H9 (cell line): ENCODE measurements at regions not wholly inside any gene's neighbourhood (a gene's known extent, or its start where the extent isn't known, plus 50 kb on each side); places are given as distances from the start of the nearest gene placed in this dataset.

Source experiments
- DNase-seq: peaks from one replicate; pipeline ENCODE4 v3.0.0-alpha.2; 2017
- H2AFZ ChIP-seq: one replicate; pipeline ENCODE4 v1.6.1; 2013; ENCODE audit warnings: mild to moderate bottlenecking, low read length, control low read depth, moderate library complexity
- H2AK5ac ChIP-seq: 2 replicates; pipeline ENCODE4 v1.6.1; 2013; ENCODE audit warnings: low read length, control low read depth, mixed read lengths; ENCODE audit not compliant: insufficient read length
- H2BK120ac ChIP-seq: one replicate; pipeline ENCODE4 v1.6.1; 2013; ENCODE audit warnings: low read depth, mild to moderate bottlenecking, low read length, control low read depth, inconsistent platforms; ENCODE audit not compliant: poor library complexity, severe bottlenecking
- H2BK12ac ChIP-seq: 2 replicates; pipeline ENCODE4 v1.6.1; 2013; ENCODE audit warnings: low read length, control low read depth, mixed read lengths, low read depth; ENCODE audit not compliant: insufficient read length
- H2BK15ac ChIP-seq: 2 replicates; pipeline ENCODE4 v1.6.1; 2013; ENCODE audit warnings: low read depth, low read length, control low read depth
- H2BK20ac ChIP-seq: one replicate; pipeline ENCODE4 v1.6.1; 2013; ENCODE audit warnings: low read depth, mild to moderate bottlenecking, low read length, control low read depth, inconsistent platforms; ENCODE audit not compliant: poor library complexity, severe bottlenecking
- H2BK5ac ChIP-seq: 2 replicates; pipeline ENCODE4 v1.6.1; 2013; ENCODE audit warnings: low read length, control low read depth, mixed read lengths; ENCODE audit not compliant: insufficient read length
- H3K14ac ChIP-seq: 2 replicates; pipeline ENCODE4 v1.6.1; 2013; ENCODE audit warnings: low read length, control low read depth; ENCODE audit not compliant: insufficient read depth
- H3K18ac ChIP-seq: 2 replicates; pipeline ENCODE4 v1.6.1; 2013; ENCODE audit warnings: low read depth, mild to moderate bottlenecking, mixed read lengths, low read length, control low read depth; ENCODE audit not compliant: insufficient read length
- H3K23ac ChIP-seq: 2 replicates; pipeline ENCODE4 v1.6.1; 2013; ENCODE audit warnings: low read length, control low read depth, mixed read lengths, low read depth; ENCODE audit not compliant: insufficient read length
- H3K23me2 ChIP-seq: 2 replicates; pipeline ENCODE4 v1.6.1; 2013; ENCODE audit warnings: low read depth, mild to moderate bottlenecking, mixed read lengths, low read length, control low read depth; ENCODE audit not compliant: insufficient read length, poor library complexity, severe bottlenecking
- H3K27ac ChIP-seq: 2 replicates; pipeline ENCODE4 v1.5.1; 2013; ENCODE audit warnings: low read length, control low read depth, mixed read lengths, low read depth; ENCODE audit not compliant: insufficient read length
- H3K27me3 ChIP-seq: 2 replicates; pipeline ENCODE4 v1.6.1; 2013; ENCODE audit warnings: low read length, control low read depth, inconsistent platforms; ENCODE audit not compliant: insufficient read depth
- H3K4ac ChIP-seq: 2 replicates; pipeline ENCODE4 v1.6.1; 2013; ENCODE audit warnings: low read depth, mild to moderate bottlenecking, control low read depth, inconsistent platforms, low read length, moderate library complexity
- H3K4me1 ChIP-seq: 2 replicates; pipeline ENCODE4 v1.6.1; 2013; ENCODE audit warnings: low read length, control low read depth, inconsistent platforms; ENCODE audit not compliant: insufficient read depth
- H3K4me2 ChIP-seq: 2 replicates; pipeline ENCODE4 v1.6.1; 2013; ENCODE audit warnings: low read length, control low read depth, mixed read lengths; ENCODE audit not compliant: insufficient read length, insufficient read depth
- H3K56ac ChIP-seq: 2 replicates; pipeline ENCODE4 v1.6.1; 2013; ENCODE audit warnings: low read depth, mild to moderate bottlenecking, mixed read lengths, low read length, control low read depth; ENCODE audit not compliant: insufficient read length
- H3K79me1 ChIP-seq: 2 replicates; pipeline ENCODE4 v1.6.1; 2013; ENCODE audit warnings: low read depth, mild to moderate bottlenecking, moderate library complexity, low read length, control low read depth, inconsistent platforms; ENCODE audit not compliant: insufficient read depth, poor library complexity, severe bottlenecking
- H3K79me2 ChIP-seq: 2 replicates; pipeline ENCODE4 v1.6.1; 2013; ENCODE audit warnings: low read length, control low read depth, inconsistent platforms; ENCODE audit not compliant: insufficient read depth
- H3K9ac ChIP-seq: 2 replicates; pipeline ENCODE4 v1.6.1; 2013; ENCODE audit warnings: low read length, control low read depth, mixed read lengths; ENCODE audit not compliant: insufficient read length; ENCODE audit errors: extremely low read depth
- H3K9me3 ChIP-seq: one replicate; pipeline ENCODE4 v1.6.1; 2013; ENCODE audit warnings: low read depth, low read length, inconsistent platforms; ENCODE audit not compliant: control insufficient read depth
- H3T11ph ChIP-seq: one replicate; pipeline ENCODE4 v1.6.1; 2013; ENCODE audit warnings: mild to moderate bottlenecking, low read length, control low read depth, inconsistent platforms
- H4K20me1 ChIP-seq: one replicate; pipeline ENCODE4 v1.6.1; 2013; ENCODE audit not compliant: control insufficient read depth, insufficient read length, insufficient read depth
- H4K5ac ChIP-seq: 2 replicates; pipeline ENCODE4 v1.6.1; 2013; ENCODE audit warnings: low read depth, mild to moderate bottlenecking, mixed read lengths, low read length, control low read depth; ENCODE audit not compliant: insufficient read length
- H4K8ac ChIP-seq: replicated peaks from 2 replicates; pipeline ENCODE4 v1.6.1; 2013; ENCODE audit warnings: low read length, control low read depth, mixed read lengths, low read depth; ENCODE audit not compliant: insufficient read length
- H4K91ac ChIP-seq: 2 replicates; pipeline ENCODE4 v1.6.1; 2013; ENCODE audit warnings: low read depth, mild to moderate bottlenecking, moderate library complexity, mixed read lengths, low read length, control low read depth; ENCODE audit not compliant: insufficient read length
- H3K27ac Mint-ChIP-seq, 3 experiments: 2 replicates in 2 of 3; 3 replicates in 1 of 3; pipeline ENCODE4 v1.8.0; 2020 to 2021; ENCODE audit warnings: mixed read lengths in 3 of 3, mild to moderate bottlenecking in 1 of 3, moderate library complexity in 1 of 3
- H3K27me3 Mint-ChIP-seq: 2 replicates; pipeline ENCODE4 v1.8.0; 2021; ENCODE audit warnings: low read depth, mild to moderate bottlenecking, moderate library complexity, mixed read lengths
- H3K36me3 Mint-ChIP-seq, 3 experiments: 2 replicates in 2 of 3; 3 replicates in 1 of 3; pipeline ENCODE4 v1.8.0; 2020 to 2021; ENCODE audit warnings: low read depth in 3 of 3, mixed read lengths in 3 of 3; ENCODE audit not compliant: insufficient read depth in 1 of 3
- H3K4me1 Mint-ChIP-seq, 2 experiments: 2 replicates each; pipeline ENCODE4 v1.8.0; 2020; ENCODE audit warnings: mixed read lengths in 2 of 2
- H3K4me3 Mint-ChIP-seq, 2 experiments: 2 replicates in 1 of 2; 3 replicates in 1 of 2; pipeline ENCODE4 v1.8.0; 2020 to 2021; ENCODE audit warnings: mild to moderate bottlenecking in 2 of 2, mixed read lengths in 2 of 2, moderate library complexity in 1 of 2
- H3K9me3 Mint-ChIP-seq, 2 experiments: 2 replicates in 1 of 2; 3 replicates in 1 of 2; pipeline ENCODE4 v1.8.0; 2020; ENCODE audit warnings: mild to moderate bottlenecking in 2 of 2, mixed read lengths in 2 of 2, moderate library complexity in 1 of 2
- TF ChIP-seq, protein P1 (sequence below): fragments of 200-600 bp; sonication (generic); conservative IDR thresholded peaks from 3 replicates; pipeline ENCODE4 v1.8.0; 2021; ENCODE audit warnings: antibody characterized with exemption, mild to moderate bottlenecking

DNA sequence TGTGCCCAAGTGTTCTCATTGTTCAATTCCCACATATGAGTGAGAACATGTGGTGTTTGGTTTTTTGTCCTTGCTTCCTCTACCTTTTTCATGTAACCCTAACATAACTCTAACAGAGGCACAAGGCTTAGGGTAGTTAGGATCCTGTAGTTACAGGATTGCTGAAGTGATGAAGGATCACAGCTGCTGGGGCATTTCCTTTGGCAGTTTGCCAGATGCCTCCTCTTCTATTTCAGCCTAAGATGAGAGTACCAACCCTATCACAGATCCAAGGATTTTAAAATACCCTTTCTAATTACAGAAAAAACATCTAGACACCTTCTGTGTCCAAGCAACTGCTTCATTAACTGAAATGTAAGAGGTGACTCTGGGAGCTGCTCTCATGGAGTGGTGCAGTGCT is 141.7 kb upstream of the COL1A2 start:
- no peak overlapping the region for H4K91ac ChIP-seq
- H2BK15ac ChIP-seq: no peak overlapping the region
- H3K4ac ChIP-seq: no peak overlapping the region
- 0 out of 4 replicates have a peak, but pooled peaks cover 0 to 1% of the 10 kb centered on the region in 2 experiments for H3K4me1 Mint-ChIP-seq
- H4K8ac ChIP-seq: no peak overlapping the region
- H3K18ac ChIP-seq: no peak overlapping the region
- no peaks in the 10 kb centered on the region for H3K79me1 ChIP-seq
- no peak overlapping the region for H3K56ac ChIP-seq
- no peak overlapping the region for H2AK5ac ChIP-seq
- H3K27me3 ChIP-seq: no peaks in the 10 kb centered on the region
- no peak overlapping the region for H2BK5ac ChIP-seq
- H3K27ac Mint-ChIP-seq: no peak overlapping the region
- H3K79me2 ChIP-seq: no peaks in the 10 kb centered on the region
- DNase-seq: no peak
- H4K20me1 ChIP-seq: no peaks in the 10 kb centered on the region
- H3K9ac ChIP-seq: no peak overlapping the region
- H3K23ac ChIP-seq: no peak overlapping the region
- no peak overlapping the region for H3T11ph ChIP-seq
- no peak overlapping the region for H2BK12ac ChIP-seq
- no peaks in the 10 kb centered on the region for H3K23me2 ChIP-seq
- TF ChIP-seq, protein P1, sequence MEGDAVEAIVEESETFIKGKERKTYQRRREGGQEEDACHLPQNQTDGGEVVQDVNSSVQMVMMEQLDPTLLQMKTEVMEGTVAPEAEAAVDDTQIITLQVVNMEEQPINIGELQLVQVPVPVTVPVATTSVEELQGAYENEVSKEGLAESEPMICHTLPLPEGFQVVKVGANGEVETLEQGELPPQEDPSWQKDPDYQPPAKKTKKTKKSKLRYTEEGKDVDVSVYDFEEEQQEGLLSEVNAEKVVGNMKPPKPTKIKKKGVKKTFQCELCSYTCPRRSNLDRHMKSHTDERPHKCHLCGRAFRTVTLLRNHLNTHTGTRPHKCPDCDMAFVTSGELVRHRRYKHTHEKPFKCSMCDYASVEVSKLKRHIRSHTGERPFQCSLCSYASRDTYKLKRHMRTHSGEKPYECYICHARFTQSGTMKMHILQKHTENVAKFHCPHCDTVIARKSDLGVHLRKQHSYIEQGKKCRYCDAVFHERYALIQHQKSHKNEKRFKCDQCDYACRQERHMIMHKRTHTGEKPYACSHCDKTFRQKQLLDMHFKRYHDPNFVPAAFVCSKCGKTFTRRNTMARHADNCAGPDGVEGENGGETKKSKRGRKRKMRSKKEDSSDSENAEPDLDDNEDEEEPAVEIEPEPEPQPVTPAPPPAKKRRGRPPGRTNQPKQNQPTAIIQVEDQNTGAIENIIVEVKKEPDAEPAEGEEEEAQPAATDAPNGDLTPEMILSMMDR: no peak
- no peak overlapping the region for H4K5ac ChIP-seq
- H3K27ac ChIP-seq: no peak overlapping the region
- H3K9me3 ChIP-seq: no peaks in the 10 kb centered on the region
- H3K4me1 ChIP-seq: peaks cover 3% of the 10 kb centered on the region; the same call in 1 of the 2 replicates
- no peak overlapping the region for H3K14ac ChIP-seq
- H2BK120ac ChIP-seq: no peak overlapping the region
- H3K4me3 Mint-ChIP-seq: no peak overlapping the region
- H3K9me3 Mint-ChIP-seq: no peaks in the 10 kb centered on the region
- no peaks in the 10 kb centered on the region for H3K36me3 Mint-ChIP-seq
- H2BK20ac ChIP-seq: no peak overlapping the region
- H3K4me2 ChIP-seq: no peak overlapping the region
- H3K27me3 Mint-ChIP-seq: peaks cover 15% of the 10 kb centered on the region
- H2AFZ ChIP-seq: no peak overlapping the region
